Esophagus muscularis mucosa (tissue), 4 donors: ENCODE measurements at regions not wholly inside any gene's neighbourhood (a gene's known extent, or its start where the extent isn't known, plus 50 kb on each side); places are given as distances from the start of the nearest gene placed in this dataset.

Experiments
- DNase-seq: peaks from one replicate; pipeline ENCODE4 v3.0.0-alpha.2; 2017; ENCODE audit errors: extremely low spot score
- H3K27ac ChIP-seq, 4 donors: fragments of 200-600 bp; sonication (generic); replicated peaks in 1 of 4; 1 replicate in 3 of 4; 2 replicates in 1 of 4; pipeline ENCODE4 v1.5.1; 2016 to 2019; ENCODE audit warnings: mild to moderate bottlenecking in 1 of 4
- H3K27me3 ChIP-seq, 4 donors: fragments of 200-600 bp; sonication (generic); one replicate each; pipeline versions ENCODE4 v1.5.1 to v1.6.0; 2016 to 2019
- H3K36me3 ChIP-seq, 4 donors: fragments of 200-600 bp; sonication (generic); one replicate each; pipeline ENCODE4 v1.5.1; 2016 to 2019
- H3K4me1 ChIP-seq, 4 donors: fragments of 200-600 bp; sonication (generic); one replicate each; pipeline ENCODE4 v1.5.1; 2016 to 2019
- H3K4me3 ChIP-seq, 4 donors: fragments of 200-600 bp; sonication (generic); 1 replicate in 2 of 4; 2 replicates in 2 of 4; pipeline ENCODE4 v1.5.1; 2016 to 2019; ENCODE audit warnings: mild to moderate bottlenecking in 4 of 4, moderate library complexity in 1 of 4
- H3K9me3 ChIP-seq, 4 donors: fragments of 200-600 bp; sonication (generic); 1 replicate in 3 of 4; 2 replicates in 1 of 4; pipeline ENCODE4 v1.5.1; 2016 to 2019
- CTCF ChIP-seq, 3 experiments: fragments of 200-600 bp in 2 of 3; fragments of 450-650 bp in 1 of 3; sonication (generic) in 2 of 3; IDR thresholded peaks; one replicate each; pipeline ENCODE4 v1.5.1; 2017 to 2019; ENCODE audit warnings: antibody characterized with exemption in 3 of 3, mild to moderate bottlenecking in 2 of 3, moderate library complexity in 1 of 3
- EP300 ChIP-seq: sonication (generic); formaldehyde crosslinking; IDR thresholded peaks from one replicate; pipeline ENCODE4 v1.6.1; 2017; ENCODE audit warnings: antibody characterized with exemption
- POLR2A ChIP-seq: fragments of 450-650 bp; IDR thresholded peaks from one replicate; pipeline ENCODE4 v1.6.1; 2017; ENCODE audit warnings: antibody characterized with exemption, moderate library complexity, mild to moderate bottlenecking, low read depth
- POLR2AphosphoS5 ChIP-seq, 2 donors: sonication (generic); formaldehyde crosslinking; IDR thresholded peaks; one replicate each; pipeline ENCODE4 v1.6.1; 2017; ENCODE audit warnings: antibody characterized with exemption in 2 of 2
- WGBS: methylation state at CpG from one replicate; pipeline ENCODE4 v1.1.5; 2018; 5-methylcytosine and 5-hydroxymethylcytosine counted together
- intact Hi-C: fragments of 100-400 bp; cut with DNase I; formaldehyde crosslinking; loops from one replicate; pipeline ENCODE4 v1.15.1; 2023

DNA sequence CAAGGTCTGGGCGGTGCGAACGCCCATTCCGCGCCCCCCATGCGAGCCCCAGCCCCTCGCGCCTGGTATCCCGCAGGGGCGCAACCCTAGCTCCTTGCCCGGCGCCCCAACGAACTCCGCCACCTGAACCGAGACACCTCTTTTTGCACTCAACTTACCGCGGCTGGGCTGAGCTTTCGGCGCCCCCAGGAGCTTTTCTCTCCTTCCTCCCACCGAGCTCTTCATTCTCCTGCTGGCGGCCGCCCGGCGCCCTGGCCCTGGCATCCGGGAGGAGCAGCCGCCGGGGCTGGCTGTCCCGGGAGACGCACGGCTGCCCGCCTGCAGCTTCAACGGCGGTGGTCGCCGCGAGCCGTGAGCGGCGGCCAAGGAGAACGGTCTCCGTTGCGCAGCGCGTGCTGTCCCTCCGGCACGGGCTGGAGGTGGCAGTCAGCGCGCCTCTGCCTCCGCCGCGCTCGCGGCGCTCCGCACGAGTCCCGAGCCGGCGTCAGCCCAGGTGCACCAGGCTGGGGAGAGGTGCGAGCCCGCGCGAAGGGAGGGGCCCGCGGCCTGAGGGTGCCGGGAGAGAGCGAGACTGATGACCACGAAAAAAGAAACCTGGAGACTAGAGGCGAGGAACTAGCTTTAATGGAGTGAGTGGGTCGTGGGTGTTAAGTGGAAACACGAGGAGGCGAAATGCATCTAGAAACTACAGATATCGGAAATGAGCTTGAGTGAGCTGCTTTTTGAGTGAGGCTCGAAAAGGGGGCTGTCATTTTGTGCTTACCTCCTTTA is 621.5 kb upstream of the ZNF385D start:
- H3K27me3 ChIP-seq, result peaks cover 0 to 27% (median 3%) of the 10 kb centered on the region in 4 donors
- DNase-seq, result no peak
- no peak overlapping the region for H3K27ac ChIP-seq
- H3K36me3 ChIP-seq, result no peaks in the 10 kb centered on the region
- H3K4me1 ChIP-seq, result peaks cover 6 to 16% (median 13%) of the 10 kb centered on the region in 4 donors
- no peaks in the 10 kb centered on the region for H3K9me3 ChIP-seq
- intact Hi-C loops, result no loop called here
- 8% methylated on average over 25 of the region's 74 CpGs for WGBS
- TF ChIP-seq EP300 (no peak), CTCF (IDR thresholded peaks at IDR 0.05) (no peak), POLR2A (no peak), POLR2AphosphoS5 (IDR thresholded peaks at IDR 0.05) (no peak)
- H3K4me3 ChIP-seq, result peak overlapping the region; percentile 50 to 63 (median 54)

DNA sequence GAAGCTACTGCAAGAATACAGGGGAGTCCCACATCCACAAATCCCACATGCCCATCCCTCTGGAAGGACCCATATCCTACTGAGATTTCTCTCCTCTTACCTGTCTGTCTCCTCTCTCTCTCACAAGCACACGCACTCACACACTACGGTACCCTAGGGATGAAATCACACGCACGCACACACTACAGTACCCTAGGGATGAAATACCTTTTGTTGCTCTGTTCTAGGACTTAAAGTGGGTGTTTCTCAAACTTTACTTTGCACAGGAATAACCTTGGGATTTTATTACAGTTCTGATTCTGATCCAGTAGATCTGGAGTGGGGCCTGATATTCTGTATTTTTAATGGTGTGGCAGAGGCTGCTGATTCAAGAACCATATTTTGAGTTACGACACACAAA is 622.2 kb upstream of the ZNF385D start:
- no peak for DNase-seq
- no peak for TF ChIP-seq CTCF (IDR thresholded peaks at IDR 0.05)
- TF ChIP-seq POLR2A, result no peak
- no peak for TF ChIP-seq POLR2AphosphoS5 (IDR thresholded peaks at IDR 0.05)
- TF ChIP-seq EP300, result no peak
- 93% methylated on average over 5 of the region's 5 CpGs for WGBS
- Histone ChIP-seq H3K9me3 (no peaks in the 10 kb centered on the region), H3K4me3 (peak overlapping the region in 2 of 4 donors; percentile 56 to 63), H3K27ac (no peak overlapping the region), H3K27me3 (peaks cover 0 to 27% (median 3%) of the 10 kb centered on the region in 4 donors), H3K36me3 (no peaks in the 10 kb centered on the region), H3K4me1 (peaks cover 6 to 16% (median 13%) of the 10 kb centered on the region in 4 donors)
- intact Hi-C loops, result no loop called here

DNA sequence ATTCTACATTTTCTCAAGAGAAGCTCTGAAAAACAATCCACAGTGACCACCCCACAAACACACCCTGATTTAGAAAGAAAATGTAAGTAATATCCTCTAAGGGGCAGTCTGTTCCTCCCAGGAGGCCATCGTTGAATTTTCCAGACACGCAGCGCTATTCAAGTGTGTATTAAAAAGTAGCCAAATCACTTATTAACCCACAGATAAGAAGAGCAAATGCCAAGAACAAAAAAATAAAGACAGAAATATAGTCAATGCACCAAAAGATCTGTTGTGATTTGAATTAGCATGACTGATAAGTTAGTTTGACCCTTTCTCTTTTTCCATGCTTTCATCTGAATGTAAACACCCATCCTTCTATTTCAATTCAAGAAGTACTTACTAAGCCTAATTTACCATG is 622.8 kb upstream of the ZNF385D start:
- TF ChIP-seq EP300, result no peak
- Histone ChIP-seq H3K9me3 (no peaks in the 10 kb centered on the region), H3K4me1 (peaks cover 6 to 16% (median 13%) of the 10 kb centered on the region in 4 donors), H3K27ac (no peak overlapping the region), H3K27me3 (peaks cover 0 to 27% (median 3%) of the 10 kb centered on the region in 4 donors), H3K4me3 (no peak overlapping the region), H3K36me3 (no peaks in the 10 kb centered on the region)
- WGBS, result 100% methylated on average over 3 of the region's 3 CpGs
- intact Hi-C loops, result no loop called here
- no peak for DNase-seq

DNA sequence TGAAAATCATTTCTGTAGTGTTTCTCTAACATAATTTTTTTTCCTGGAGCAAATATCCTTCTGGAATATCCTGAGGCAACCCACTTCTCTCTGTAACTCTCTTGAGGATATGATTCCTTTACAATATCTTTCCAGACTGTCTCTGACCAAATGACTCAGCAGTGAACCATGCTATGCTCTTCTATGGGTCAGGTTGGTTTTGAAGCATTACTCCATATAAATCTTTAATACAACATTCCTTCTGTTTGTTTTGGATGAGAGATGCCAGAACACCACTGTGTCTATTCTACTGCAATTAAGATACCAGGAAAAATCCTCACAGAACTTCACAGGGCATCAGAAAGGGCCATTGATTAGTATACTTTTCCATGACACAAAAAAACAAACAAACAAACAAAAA is 626.4 kb upstream of the ZNF385D start:
- no peaks in the 10 kb centered on the region for H3K36me3 ChIP-seq
- intact Hi-C loops, result no loop called here
- no peak overlapping the region for H3K27ac ChIP-seq
- H3K27me3 ChIP-seq, result peaks cover 0 to 11% (median under 1%) of the 10 kb centered on the region in 4 donors
- no peak overlapping the region for H3K4me3 ChIP-seq
- no peak for DNase-seq
- H3K9me3 ChIP-seq, result no peaks in the 10 kb centered on the region
- TF ChIP-seq POLR2AphosphoS5 (IDR thresholded peaks at IDR 0.05) (no peak), EP300 (no peak), CTCF (IDR thresholded peaks at IDR 0.05) (no peak), POLR2A (no peak)
- H3K4me1 ChIP-seq, result peaks cover 3 to 6% (median 6%) of the 10 kb centered on the region in 4 donors

GRCh38 chr3:22378869-22379268 is 627.9 kb upstream of the ZNF385D start:
- no peak overlapping the region for H3K27ac ChIP-seq
- no peaks in the 10 kb centered on the region for H3K36me3 ChIP-seq
- H3K4me1 ChIP-seq, result no peaks in the 10 kb centered on the region
- intact Hi-C loops, result no loop called here
- no peaks in the 10 kb centered on the region for H3K27me3 ChIP-seq
- no peak overlapping the region for H3K4me3 ChIP-seq
- DNase-seq, result no peak
- TF ChIP-seq POLR2A, result no peak
- no peak for TF ChIP-seq CTCF (IDR thresholded peaks at IDR 0.05)
- TF ChIP-seq EP300, result no peak
- no peak for TF ChIP-seq POLR2AphosphoS5 (IDR thresholded peaks at IDR 0.05)
- H3K9me3 ChIP-seq, result no peaks in the 10 kb centered on the region
